DMS114 treated with DMSO at 0.1 percent for 48 hours (cell line): ENCODE measurements at regions not wholly inside any gene's neighbourhood (a gene's known extent, or its start where the extent isn't known, plus 50 kb on each side); places are given as distances from the start of the nearest gene placed in this dataset.
"Not testable (repeated sequence)": the region's sequence is repeated elsewhere in the genome, so short reads cannot be mapped to it uniquely, and the experiment has no call there.

Experiments used
- DNase-seq: peaks from one replicate; lab custom pipeline; 2025; ENCODE audit not compliant: unreplicated experiment; lab: John Stamatoyannopoulos, UW

GRCh38 chr1:95582191-95582590, 348.2 kb downstream of the RWDD3 start:
- DNase-seq, result no peak

- no peak for DNase-seq
These were observed 348.7 kb downstream of the RWDD3 start for GRCh38 chr1:95582746-95583145.

- no peak for DNase-seq
These were observed 349.7 kb downstream of the RWDD3 start for GRCh38 chr1:95583661-95584210.

- no peak for DNase-seq
These were observed 350.3 kb downstream of the RWDD3 start for GRCh38 chr1:95584315-95584714.

- no peak for DNase-seq
These were observed 370.8 kb downstream of the RWDD3 start for GRCh38 chr1:95604771-95605170.

- DNase-seq, result no peak
These were observed 380.2 kb downstream of the RWDD3 start for GRCh38 chr1:95614197-95614596.

GRCh38 chr1:95615421-95615820, 381.4 kb downstream of the RWDD3 start:
- no peak for DNase-seq

- no peak for DNase-seq
These were observed 386.1 kb downstream of the RWDD3 start for GRCh38 chr1:95620076-95620475.

- DNase-seq, result no peak
These were observed 388.6 kb downstream of the RWDD3 start for GRCh38 chr1:95622609-95623008.

- no peak for DNase-seq
These were observed 391.2 kb downstream of the RWDD3 start for GRCh38 chr1:95625224-95625623.

GRCh38 chr1:95627244-95627643, 393.2 kb downstream of the RWDD3 start:
- DNase-seq, result no peak

GRCh38 chr1:95631695-95632094, 397.7 kb downstream of the RWDD3 start:
- no peak for DNase-seq

GRCh38 chr1:95635811-95636210, 401.8 kb downstream of the RWDD3 start:
- DNase-seq, result no peak

- DNase-seq, result no peak
These were observed 402.9 kb downstream of the RWDD3 start for GRCh38 chr1:95636897-95637296.

GRCh38 chr1:95640746-95641145, 406.7 kb downstream of the RWDD3 start:
- no peak for DNase-seq

GRCh38 chr1:95641386-95641785, 407.4 kb downstream of the RWDD3 start:
- no peak for DNase-seq

- no peak for DNase-seq
These were observed 408.0 kb downstream of the RWDD3 start for GRCh38 chr1:95642035-95642434.

GRCh38 chr1:95643071-95643470, 409.1 kb downstream of the RWDD3 start:
- DNase-seq, result no peak

- not testable (repeated sequence) for DNase-seq
These were observed 411.1 kb downstream of the RWDD3 start for GRCh38 chr1:95645126-95645525.

GRCh38 chr1:95650631-95651030, 416.6 kb downstream of the RWDD3 start:
- DNase-seq, result no peak

- no peak for DNase-seq
These were observed 418.5 kb downstream of the RWDD3 start for GRCh38 chr1:95652423-95652965.

GRCh38 chr1:95653618-95654017, 419.6 kb downstream of the RWDD3 start:
- DNase-seq, result no peak

- no peak for DNase-seq
These were observed 421.5 kb downstream of the RWDD3 start for GRCh38 chr1:95655321-95656020.
